HCT116 (cell line): ENCODE measurements at regions not wholly inside any gene's neighbourhood (a gene's known extent, or its start where the extent isn't known, plus 50 kb on each side); places are given as distances from the start of the nearest gene placed in this dataset.

Experiments
- ATAC-seq: fragments of 200-7000 bp; cut with Tn5 transposase; 2 replicates; pipeline ENCODE4 v1.9.1; 2020; ENCODE audit warnings: mild to moderate bottlenecking, moderate library complexity
- BruUV-seq: library from RNA; stranded (reverse); fragments of 400-500 nt; replicated peaks from 2 replicates; lab custom pipeline; 2021; lab: Mats Ljungman, UMichigan
- CTCF ChIA-PET: fragments of 300-600 bp; sonication (Branson Sonifier 250); formaldehyde crosslinking; loops from one replicate; lab custom pipeline; 2021; ENCODE audit warnings: antibody characterized with exemption; lab: Charles Lee
- POLR2A ChIA-PET: fragments of 300-600, 350-600 bp; sonication (Branson Sonifier 250); formaldehyde crosslinking; loops from one replicate; lab custom pipeline; 2021; ENCODE audit warnings: antibody characterized with exemption; lab: Charles Lee
- RAD21 ChIA-PET, 2 experiments: fragments of 300-600 bp; sonication (Branson Sonifier 250); formaldehyde crosslinking; loops; one replicate each; lab custom pipeline; 2023; ENCODE audit warnings: low total read pairs in 2 of 2; ENCODE audit not compliant: uncharacterized antibody in 2 of 2, unreplicated experiment in 2 of 2, low non-redundant PET in 1 of 2; lab: Charles Lee
- DNase-seq: peaks from one replicate; pipeline ENCODE4 v3.0.0-alpha.2; 2010; ENCODE audit warnings: low read depth, low spot score
- H2AFZ ChIP-seq: fragments of 200-600 bp; shearing (Covaris generic), sonication (generic); 2 replicates; pipeline ENCODE4 v1.6.1; 2017; ENCODE audit warnings: low read depth, mixed run types, mixed read lengths, antibody characterized with exemption, low read length; ENCODE audit not compliant: poor library complexity, severe bottlenecking
- H3K27ac ChIP-seq: 2 replicates; pipeline ENCODE4 v1.5.1; 2012; ENCODE audit warnings: low read depth, low read length
- H3K27me3 ChIP-seq: fragments of 200-600 bp; sonication (generic); 2 replicates; pipeline ENCODE4 v1.6.1; 2016; ENCODE audit warnings: mixed run types, low read length, mixed read lengths; ENCODE audit not compliant: insufficient read depth
- H3K36me3 ChIP-seq, 2 experiments: fragments of 200-500 bp in 1 of 2; fragments of 200-600 bp in 1 of 2; sonication (Bioruptor generic) in 1 of 2; sonication (generic) in 1 of 2; 2 replicates each; pipeline versions ENCODE4 v1.5.1 to v1.6.1; 2014 to 2016; ENCODE audit warnings: low read length in 2 of 2, inconsistent platforms in 1 of 2, mixed read lengths in 1 of 2, mixed run types in 1 of 2; ENCODE audit not compliant: insufficient read depth in 2 of 2, control insufficient read depth in 1 of 2
- H3K4me1 ChIP-seq, 2 experiments: fragments of 200-600 bp in 1 of 2; sonication (generic) in 1 of 2; 2 replicates each; pipeline versions ENCODE4 v1.5.1 to v1.6.1; 2012 to 2017; ENCODE audit warnings: low read length in 2 of 2, inconsistent platforms in 1 of 2, mild to moderate bottlenecking in 1 of 2, mixed read lengths in 1 of 2, mixed run types in 1 of 2, moderate library complexity in 1 of 2; ENCODE audit not compliant: insufficient read depth in 2 of 2, control insufficient read depth in 1 of 2
- H3K4me2 ChIP-seq: fragments of 200-600 bp; sonication (generic); 2 replicates; pipeline ENCODE4 v1.6.1; 2017; ENCODE audit warnings: mixed run types, low read length, mixed read lengths
- H3K4me3 ChIP-seq, 2 experiments: fragments of 200-600 bp in 1 of 2; sonication (generic) in 1 of 2; replicated peaks in 1 of 2; 2 replicates each; pipeline ENCODE4 v1.5.1; 2011 to 2016; ENCODE audit warnings: low read length in 2 of 2, control low read depth in 1 of 2, low read depth in 1 of 2, mild to moderate bottlenecking in 1 of 2, mixed read lengths in 1 of 2, mixed run types in 1 of 2
- H3K79me2 ChIP-seq: fragments of 200-600 bp; sonication (generic); 2 replicates; pipeline ENCODE4 v1.6.1; 2017; ENCODE audit warnings: mild to moderate bottlenecking, mixed run types, low read length, moderate library complexity, mixed read lengths; ENCODE audit not compliant: insufficient read depth
- H3K9ac ChIP-seq: fragments of 200-600 bp; sonication (generic); 2 replicates; pipeline ENCODE4 v1.6.1; 2016; ENCODE audit warnings: low read length, mixed read lengths
- H3K9me2 ChIP-seq: fragments of 200-600 bp; sonication (generic), shearing (Covaris generic); 2 replicates; pipeline ENCODE4 v1.6.1; 2017; ENCODE audit warnings: mixed run types, mild to moderate bottlenecking, moderate library complexity; ENCODE audit not compliant: insufficient read depth
- H3K9me3 ChIP-seq, 2 experiments: fragments of 200-500 bp in 1 of 2; fragments of 200-600 bp in 1 of 2; sonication (Bioruptor generic) in 1 of 2; sonication (generic) in 1 of 2; 2 replicates each; pipeline ENCODE4 v1.6.1; 2014 to 2017; ENCODE audit warnings: low read length in 2 of 2, mixed read lengths in 2 of 2, inconsistent platforms in 1 of 2, low read depth in 1 of 2, mild to moderate bottlenecking in 1 of 2, mixed run types in 1 of 2, moderate library complexity in 1 of 2; ENCODE audit not compliant: control insufficient read depth in 1 of 2, insufficient read depth in 1 of 2
- H4K20me1 ChIP-seq: fragments of 200-600 bp; sonication (generic), shearing (Covaris generic); 2 replicates; pipeline ENCODE4 v1.6.1; 2017; ENCODE audit warnings: mixed run types, mild to moderate bottlenecking, moderate library complexity; ENCODE audit not compliant: insufficient read depth
- ATF3 ChIP-seq: IDR thresholded peaks from 2 replicates; pipeline ENCODE4 v1.6.1; 2012
- CBX3 ChIP-seq: IDR thresholded peaks from 2 replicates; pipeline ENCODE4 v1.6.1; 2012; ENCODE audit warnings: low read depth
- CEBPB ChIP-seq: IDR thresholded peaks from 2 replicates; pipeline ENCODE4 v1.6.1; 2012; ENCODE audit warnings: low read depth
- EZH2 ChIP-seq: fragments of 200-600 bp; sonication (generic); IDR thresholded peaks from 2 replicates; pipeline ENCODE4 v1.6.1; 2017; ENCODE audit warnings: antibody characterized with exemption, mixed run types
- EZH2phosphoT487 ChIP-seq: fragments of 200-600 bp; IDR thresholded peaks from 2 replicates; pipeline ENCODE4 v1.6.1; 2018; ENCODE audit warnings: antibody characterized with exemption, borderline replicate concordance
- JUND ChIP-seq: IDR thresholded peaks from 2 replicates; pipeline ENCODE4 v1.6.1; 2012
- MAX ChIP-seq: IDR thresholded peaks from 2 replicates; pipeline ENCODE4 v1.6.1; 2012
- POLR2AphosphoS5 ChIP-seq: IDR thresholded peaks from 2 replicates; pipeline ENCODE4 v1.6.1; 2011; ENCODE audit warnings: mild to moderate bottlenecking, low read depth, low read length, moderate library complexity
- RAD21 ChIP-seq: IDR thresholded peaks from 2 replicates; pipeline ENCODE4 v1.6.1; 2012; ENCODE audit warnings: low read depth, mild to moderate bottlenecking
- REST ChIP-seq: IDR thresholded peaks from 2 replicates; pipeline ENCODE4 v1.6.1; 2012; ENCODE audit warnings: low read depth
- SP1 ChIP-seq: IDR thresholded peaks from 2 replicates; pipeline ENCODE4 v1.6.1; 2012; ENCODE audit warnings: low read depth
- SRF ChIP-seq: IDR thresholded peaks from 2 replicates; pipeline ENCODE4 v1.6.1; 2012; ENCODE audit warnings: low read depth
- YY1 ChIP-seq: IDR thresholded peaks from 2 replicates; pipeline ENCODE4 v1.6.1; 2011; ENCODE audit warnings: low read length, low read depth, moderate library complexity, mild to moderate bottlenecking; ENCODE audit not compliant: insufficient replicate concordance; ENCODE audit errors: extremely low read depth
- ZFX ChIP-seq: fragments of 450-650 bp; IDR thresholded peaks from 2 replicates; pipeline ENCODE4 v1.6.1; 2017
- ZNF274 ChIP-seq: fragments of 200-500 bp; sonication (Bioruptor generic); IDR thresholded peaks from 2 replicates; pipeline ENCODE4 v1.6.1; 2014; ENCODE audit warnings: mild to moderate bottlenecking, low read depth, low read length, inconsistent platforms
- intact Hi-C: fragments of 100-400 bp; cut with micrococcal nuclease; formaldehyde crosslinking; loops from 2 replicates; pipeline ENCODE4 v1.10.0; 2022

DNA sequence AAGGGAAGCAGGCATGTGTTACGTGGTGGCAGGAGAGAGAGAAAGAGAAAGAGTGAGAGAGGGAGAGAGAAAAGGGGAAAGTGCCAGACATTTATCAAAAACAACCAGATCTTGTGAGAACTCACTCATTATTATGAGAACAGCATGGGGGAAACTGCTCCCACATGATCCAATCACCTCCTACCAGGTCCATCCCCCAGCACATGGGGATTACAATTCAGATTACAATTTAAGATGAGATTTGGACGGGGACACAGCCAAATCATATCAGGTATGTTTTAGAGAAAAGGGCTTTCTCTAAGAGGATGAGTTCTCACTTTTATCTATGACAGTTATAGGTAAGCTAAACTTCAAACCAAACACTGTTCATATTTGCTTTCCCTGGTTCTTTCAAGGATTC is 597.3 kb upstream of the PIK3C3 start:
- TF ChIP-seq CBX3, result no peak
- TF ChIP-seq, all 23 proteins: peak for 0
- POLR2A ChIA-PET, result no interaction called here

DNA sequence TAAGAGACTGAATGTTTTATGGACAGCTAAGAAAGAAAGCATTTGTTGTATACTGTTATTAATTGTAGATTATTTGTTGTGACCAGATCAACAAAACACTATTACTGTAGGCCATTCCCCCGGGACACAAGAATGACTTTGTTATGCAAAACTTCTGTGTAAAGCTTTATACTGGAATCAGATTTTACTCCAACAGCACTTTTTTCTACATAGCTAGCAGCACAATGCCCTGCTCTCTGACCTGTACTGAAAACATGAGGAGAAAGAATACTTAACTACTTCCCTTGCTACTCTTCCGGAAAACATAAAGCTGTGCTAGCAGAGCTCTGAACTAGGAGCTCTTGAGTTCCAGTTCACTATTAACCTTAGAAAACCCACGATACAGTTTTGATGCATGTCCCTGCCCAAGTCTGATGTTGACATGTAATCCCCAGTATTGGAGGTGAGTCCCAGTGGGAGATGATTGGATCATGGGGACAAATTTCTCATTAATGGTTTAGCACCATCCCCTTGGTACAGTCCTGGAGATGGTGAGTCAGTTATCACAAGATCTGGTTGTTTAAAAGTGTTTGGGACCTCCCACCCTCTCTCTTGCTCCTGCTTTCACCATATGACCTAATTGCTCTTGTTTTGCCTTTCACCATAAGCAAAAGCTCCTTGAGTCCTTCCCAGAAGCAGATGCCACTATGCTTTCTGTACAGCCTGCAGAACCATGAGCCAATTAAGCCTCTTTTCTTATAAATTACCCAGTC is 601.1 kb upstream of the PIK3C3 start:
- H3K27ac ChIP-seq, result no peak overlapping the region
- H3K9me2 ChIP-seq, result no peaks in the 10 kb centered on the region
- no peak overlapping the region for H3K4me3 ChIP-seq
- POLR2A ChIA-PET, result no interaction called here
- no peaks in the 10 kb centered on the region for H4K20me1 ChIP-seq
- no peak overlapping the region for H3K4me2 ChIP-seq
- no peak overlapping the region for H2AFZ ChIP-seq
- intact Hi-C loops, result no loop called here
- no peak for ATAC-seq
- H3K36me3 ChIP-seq, result no peaks in the 10 kb centered on the region
- CTCF ChIA-PET, result no interaction called here
- peaks cover 23 to 25% of the 10 kb centered on the region in 2 experiments; a peak in 2 of 4 replicates for H3K9me3 ChIP-seq
- BruUV-seq, result no TSS peak
- DNase-seq, result no peak
- no peaks in the 10 kb centered on the region for H3K27me3 ChIP-seq
- no peak for TF ChIP-seq POLR2AphosphoS5
- no peak for TF ChIP-seq SP1
- TF ChIP-seq MAX, result no peak
- TF ChIP-seq CBX3, result no peak
- no peak for TF ChIP-seq CEBPB
- TF ChIP-seq ZNF274, result no peak
- no peak for TF ChIP-seq RAD21
- no peak for TF ChIP-seq REST
- TF ChIP-seq ATF3, result no peak
- TF ChIP-seq EZH2phosphoT487, result no peak
- TF ChIP-seq YY1, result no peak
- no peak for TF ChIP-seq EZH2
- no peak for TF ChIP-seq ZFX
- TF ChIP-seq JUND, result no peak
- TF ChIP-seq SRF, result no peak
- RAD21 ChIA-PET, result no interaction called here
- no peak overlapping the region for H3K9ac ChIP-seq
- no peaks in the 10 kb centered on the region for H3K4me1 ChIP-seq
- H3K79me2 ChIP-seq, result no peaks in the 10 kb centered on the region

More for the DNA sequence above, 597.3 kb upstream of the PIK3C3 start:
- Histone ChIP-seq H3K9ac (no peak overlapping the region), H3K27me3 (no peaks in the 10 kb centered on the region), H3K9me3 (peaks cover 22 to 42% of the 10 kb centered on the region in 2 experiments; a peak in 2 of 4 replicates), H3K79me2 (no peaks in the 10 kb centered on the region), H4K20me1 (no peaks in the 10 kb centered on the region), H3K4me1 (no peaks in the 10 kb centered on the region), H2AFZ (no peak overlapping the region), H3K36me3 (no peaks in the 10 kb centered on the region), H3K27ac (no peak overlapping the region), H3K4me3 (no peak overlapping the region), H3K9me2 (no peaks in the 10 kb centered on the region), H3K4me2 (no peak overlapping the region)
- RAD21 ChIA-PET, result no interaction called here
- CTCF ChIA-PET, result no interaction called here
- ATAC-seq (no peak), DNase-seq (no peak)
- BruUV-seq, result no TSS peak
- intact Hi-C loops, result no loop called here
